WTC11 (cell line): ENCODE measurements at regions not wholly inside any gene's neighbourhood (a gene's known extent, or its start where the extent isn't known, plus 50 kb on each side); places are given as distances from the start of the nearest gene placed in this dataset.

Experiments used
- ATAC-seq: fragments of 200-7000 bp; cut with Tn5 transposase; 2 replicates; pipeline ENCODE4 v1.10.0; 2021; ENCODE audit warnings: mild to moderate bottlenecking, moderate library complexity
- CTCF ChIA-PET: fragments of 300-600 bp; sonication (Branson Sonifier 250); formaldehyde crosslinking; loops from one replicate; lab custom pipeline; 2021; ENCODE audit warnings: antibody characterized with exemption; lab: Charles Lee
- POLR2A ChIA-PET: fragments of 350-600 bp; sonication (Branson Sonifier 250); formaldehyde crosslinking; loops from one replicate; lab custom pipeline; 2021; ENCODE audit warnings: antibody characterized with exemption; lab: Charles Lee
- DNase-seq: peaks from one replicate; pipeline ENCODE4 v3.0.0; 2021; ENCODE audit warnings: low spot score
- H3K27ac Mint-ChIP-seq: 2 replicates; pipeline ENCODE4 v1.8.0; 2021; ENCODE audit warnings: mixed read lengths
- H3K27me3 Mint-ChIP-seq: 2 replicates; pipeline ENCODE4 v1.8.0; 2021; ENCODE audit warnings: low read depth, mild to moderate bottlenecking, moderate library complexity, mixed read lengths
- H3K36me3 Mint-ChIP-seq: 2 replicates; pipeline ENCODE4 v1.8.0; 2021; ENCODE audit warnings: mixed read lengths
- H3K4me1 Mint-ChIP-seq: 2 replicates; pipeline ENCODE4 v1.8.0; 2022; ENCODE audit warnings: mixed read lengths
- H3K4me3 Mint-ChIP-seq: 2 replicates; pipeline ENCODE4 v1.8.0; 2021; ENCODE audit warnings: mild to moderate bottlenecking, moderate library complexity, mixed read lengths
- H3K9me3 Mint-ChIP-seq: 2 replicates; pipeline ENCODE4 v1.8.0; 2021; ENCODE audit warnings: mixed read lengths
- CBFB ChIP-seq: sonication (generic); formaldehyde crosslinking; IDR thresholded peaks from 2 replicates; pipeline ENCODE4 v1.8.1; 2022; ENCODE audit warnings: mild to moderate bottlenecking, low read depth, missing genetic modification reagents
- CREM ChIP-seq: sonication (generic); formaldehyde crosslinking; IDR thresholded peaks from 2 replicates; pipeline ENCODE4 v1.8.1; 2022; ENCODE audit warnings: mild to moderate bottlenecking, missing genetic modification reagents, moderate library complexity
- ETV6 ChIP-seq: sonication (generic); formaldehyde crosslinking; IDR thresholded peaks from 2 replicates; pipeline ENCODE4 v1.8.1; 2022; ENCODE audit warnings: mild to moderate bottlenecking, missing genetic modification reagents
- FOXK1 ChIP-seq: sonication (generic); formaldehyde crosslinking; IDR thresholded peaks from 2 replicates; pipeline ENCODE4 v1.8.0; 2022; ENCODE audit warnings: mild to moderate bottlenecking, moderate library complexity, missing genetic modification reagents
- NFATC4 ChIP-seq: fragments of 250-450 bp; sonication (Bioruptor Pico); IDR thresholded peaks from 2 replicates; pipeline ENCODE4 v1.9.0; 2021; ENCODE audit warnings: mild to moderate bottlenecking
- NFE2L1 ChIP-seq: sonication (generic); formaldehyde crosslinking; IDR thresholded peaks from 2 replicates; pipeline ENCODE4 v1.8.1; 2023; ENCODE audit warnings: missing genetic modification reagents
- PRRX2 ChIP-seq: fragments of 250-450 bp; sonication (Bioruptor Pico); IDR thresholded peaks from 2 replicates; pipeline ENCODE4 v1.8.0; 2021; ENCODE audit warnings: mild to moderate bottlenecking
- RELA ChIP-seq: sonication (generic); formaldehyde crosslinking; IDR thresholded peaks from 2 replicates; pipeline ENCODE4 v1.8.1; 2022; ENCODE audit warnings: missing genetic modification reagents, mild to moderate bottlenecking, borderline replicate concordance
- SP1 ChIP-seq: sonication (generic); formaldehyde crosslinking; conservative IDR thresholded peaks from 2 replicates; pipeline ENCODE4 v1.8.1; 2022; ENCODE audit warnings: missing genetic modification reagents
- TCF7 ChIP-seq: sonication (generic); formaldehyde crosslinking; IDR thresholded peaks from 2 replicates; pipeline ENCODE4 v1.8.0; 2022; ENCODE audit warnings: mild to moderate bottlenecking, low read depth, missing genetic modification reagents, moderate library complexity
- ZNF423 ChIP-seq: fragments of 250-450 bp; sonication (Bioruptor Pico); IDR thresholded peaks from 2 replicates; pipeline ENCODE4 v2.1.2; 2022; ENCODE audit warnings: mild to moderate bottlenecking, moderate library complexity
- ZNF671 ChIP-seq: fragments of 250-450 bp; sonication (Bioruptor Pico); IDR thresholded peaks from 2 replicates; pipeline ENCODE4 v1.8.0; 2021; ENCODE audit warnings: mild to moderate bottlenecking
- TF ChIP-seq, protein P1 (sequence below): fragments of 250-450 bp; sonication (Bioruptor Pico); IDR thresholded peaks from 2 replicates; pipeline ENCODE4 v2.1.2; 2022; ENCODE audit warnings: mild to moderate bottlenecking, moderate library complexity
- TF ChIP-seq, protein P2 (sequence below): fragments of 250-450 bp; sonication (Bioruptor Pico); conservative IDR thresholded peaks from 2 replicates; pipeline ENCODE4 v1.9.0; 2021; ENCODE audit warnings: mild to moderate bottlenecking
- TF ChIP-seq, protein P3 (sequence below): sonication (generic); formaldehyde crosslinking; conservative IDR thresholded peaks from 2 replicates; pipeline ENCODE4 v1.8.1; 2023; ENCODE audit warnings: mild to moderate bottlenecking, low read depth, missing genetic modification reagents, moderate library complexity
- TF ChIP-seq, protein P4 (sequence below): sonication (generic); formaldehyde crosslinking; IDR thresholded peaks from 2 replicates; pipeline ENCODE4 v1.8.0; 2022; ENCODE audit warnings: mild to moderate bottlenecking, missing genetic modification reagents
- TF ChIP-seq, protein P5 (sequence below): fragments of 250-450 bp; sonication (Bioruptor Pico); IDR thresholded peaks from 2 replicates; pipeline ENCODE4 v1.8.0; 2021; ENCODE audit warnings: mild to moderate bottlenecking
- TF ChIP-seq, protein P6 (sequence below): sonication (generic); formaldehyde crosslinking; IDR thresholded peaks from 2 replicates; pipeline ENCODE4 v1.8.0; 2023; ENCODE audit warnings: missing genetic modification reagents, mild to moderate bottlenecking, borderline replicate concordance
- TF ChIP-seq, protein P7 (sequence below): sonication (generic); formaldehyde crosslinking; IDR thresholded peaks from 2 replicates; pipeline ENCODE4 v1.8.0; 2022; ENCODE audit warnings: mild to moderate bottlenecking, missing genetic modification reagents
- TF ChIP-seq, protein P8 (sequence below): fragments of 250-450 bp; sonication (Bioruptor Pico); IDR thresholded peaks from 2 replicates; pipeline ENCODE4 v1.9.0; 2021; ENCODE audit warnings: mild to moderate bottlenecking, borderline replicate concordance

DNA sequence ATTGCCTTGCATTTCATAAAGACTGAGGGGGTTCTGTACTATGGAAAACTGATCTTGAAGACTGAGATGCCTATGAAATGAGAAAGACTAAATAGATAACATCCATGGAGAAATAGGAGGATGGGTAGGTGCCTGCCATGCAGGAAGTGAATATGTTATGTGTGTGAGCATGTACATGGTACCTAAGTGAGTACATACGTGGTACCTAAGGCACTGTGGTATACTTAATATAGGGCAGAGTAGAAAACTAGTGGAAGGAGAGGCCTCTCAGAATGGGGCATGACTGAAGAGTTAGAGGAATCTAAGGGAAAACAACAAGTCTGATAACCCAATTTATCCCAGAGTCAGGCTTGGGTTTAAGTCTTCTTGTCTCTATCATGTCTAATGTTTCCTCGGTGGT is 161.8 kb upstream of the DCN start:
- no peak for ATAC-seq
- H3K36me3 Mint-ChIP-seq = no peaks in the 10 kb centered on the region
- no peak for DNase-seq
- POLR2A ChIA-PET = no interaction called here
- TF ChIP-seq, protein P1, sequence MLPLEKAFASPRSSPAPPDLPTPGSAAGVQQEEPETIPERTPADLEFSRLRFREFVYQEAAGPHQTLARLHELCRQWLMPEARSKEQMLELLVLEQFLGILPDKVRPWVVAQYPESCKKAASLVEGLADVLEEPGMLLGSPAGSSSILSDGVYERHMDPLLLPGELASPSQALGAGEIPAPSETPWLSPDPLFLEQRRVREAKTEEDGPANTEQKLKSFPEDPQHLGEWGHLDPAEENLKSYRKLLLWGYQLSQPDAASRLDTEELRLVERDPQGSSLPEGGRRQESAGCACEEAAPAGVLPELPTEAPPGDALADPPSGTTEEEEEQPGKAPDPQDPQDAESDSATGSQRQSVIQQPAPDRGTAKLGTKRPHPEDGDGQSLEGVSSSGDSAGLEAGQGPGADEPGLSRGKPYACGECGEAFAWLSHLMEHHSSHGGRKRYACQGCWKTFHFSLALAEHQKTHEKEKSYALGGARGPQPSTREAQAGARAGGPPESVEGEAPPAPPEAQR = no peak
- TF ChIP-seq NFE2L1 (CRISPR knock-in tag) (no peak), FOXK1 (CRISPR knock-in tag) (no peak), ETV6 (CRISPR knock-in tag) (no peak), PRRX2 (CRISPR knock-in tag) (no peak), SP1 (CRISPR knock-in tag) (no peak), ZNF671 (CRISPR knock-in tag) (no peak), CBFB (no peak), ZNF423 (CRISPR knock-in tag) (no peak), NFATC4 (CRISPR knock-in tag) (no peak), CREM (CRISPR knock-in tag) (no peak), RELA (CRISPR knock-in tag) (no peak), TCF7 (no peak)
- TF ChIP-seq, protein P2, sequence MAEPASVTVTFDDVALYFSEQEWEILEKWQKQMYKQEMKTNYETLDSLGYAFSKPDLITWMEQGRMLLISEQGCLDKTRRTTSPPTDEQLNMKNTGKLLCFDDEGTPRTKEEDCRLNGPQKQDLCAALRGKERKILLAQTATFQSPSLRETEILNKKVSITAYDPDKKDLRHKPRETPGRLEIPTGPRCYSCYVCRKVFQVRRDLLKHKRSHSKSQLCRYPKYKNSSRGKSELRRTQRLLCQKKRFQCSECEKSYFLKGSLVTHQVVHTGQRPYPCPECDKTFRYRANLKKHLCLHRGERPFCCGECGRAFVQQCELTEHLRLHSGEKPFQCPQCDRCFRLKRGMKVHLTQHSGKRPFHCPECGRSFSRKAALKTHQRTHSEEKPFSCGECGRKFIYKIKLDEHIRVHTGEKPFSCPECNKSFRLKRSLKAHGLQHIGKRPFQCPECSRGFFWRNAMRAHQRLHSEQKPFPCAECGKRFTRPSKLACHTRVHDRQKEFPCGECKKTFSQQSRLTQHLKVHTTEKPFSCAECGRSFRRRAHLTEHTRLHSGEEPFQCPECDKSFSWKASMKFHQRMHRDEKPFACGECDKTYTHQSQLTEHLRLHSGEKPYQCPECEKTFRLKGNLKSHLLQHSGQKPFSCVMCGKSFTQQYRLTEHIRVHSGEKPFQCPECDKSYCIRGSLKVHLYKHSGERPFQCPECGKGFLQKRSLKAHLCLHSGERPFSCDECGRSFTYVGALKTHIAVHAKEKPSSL = no peak
- TF ChIP-seq, protein P3, sequence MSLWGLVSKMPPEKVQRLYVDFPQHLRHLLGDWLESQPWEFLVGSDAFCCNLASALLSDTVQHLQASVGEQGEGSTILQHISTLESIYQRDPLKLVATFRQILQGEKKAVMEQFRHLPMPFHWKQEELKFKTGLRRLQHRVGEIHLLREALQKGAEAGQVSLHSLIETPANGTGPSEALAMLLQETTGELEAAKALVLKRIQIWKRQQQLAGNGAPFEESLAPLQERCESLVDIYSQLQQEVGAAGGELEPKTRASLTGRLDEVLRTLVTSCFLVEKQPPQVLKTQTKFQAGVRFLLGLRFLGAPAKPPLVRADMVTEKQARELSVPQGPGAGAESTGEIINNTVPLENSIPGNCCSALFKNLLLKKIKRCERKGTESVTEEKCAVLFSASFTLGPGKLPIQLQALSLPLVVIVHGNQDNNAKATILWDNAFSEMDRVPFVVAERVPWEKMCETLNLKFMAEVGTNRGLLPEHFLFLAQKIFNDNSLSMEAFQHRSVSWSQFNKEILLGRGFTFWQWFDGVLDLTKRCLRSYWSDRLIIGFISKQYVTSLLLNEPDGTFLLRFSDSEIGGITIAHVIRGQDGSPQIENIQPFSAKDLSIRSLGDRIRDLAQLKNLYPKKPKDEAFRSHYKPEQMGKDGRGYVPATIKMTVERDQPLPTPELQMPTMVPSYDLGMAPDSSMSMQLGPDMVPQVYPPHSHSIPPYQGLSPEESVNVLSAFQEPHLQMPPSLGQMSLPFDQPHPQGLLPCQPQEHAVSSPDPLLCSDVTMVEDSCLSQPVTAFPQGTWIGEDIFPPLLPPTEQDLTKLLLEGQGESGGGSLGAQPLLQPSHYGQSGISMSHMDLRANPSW = no peak
- TF ChIP-seq, protein P4, sequence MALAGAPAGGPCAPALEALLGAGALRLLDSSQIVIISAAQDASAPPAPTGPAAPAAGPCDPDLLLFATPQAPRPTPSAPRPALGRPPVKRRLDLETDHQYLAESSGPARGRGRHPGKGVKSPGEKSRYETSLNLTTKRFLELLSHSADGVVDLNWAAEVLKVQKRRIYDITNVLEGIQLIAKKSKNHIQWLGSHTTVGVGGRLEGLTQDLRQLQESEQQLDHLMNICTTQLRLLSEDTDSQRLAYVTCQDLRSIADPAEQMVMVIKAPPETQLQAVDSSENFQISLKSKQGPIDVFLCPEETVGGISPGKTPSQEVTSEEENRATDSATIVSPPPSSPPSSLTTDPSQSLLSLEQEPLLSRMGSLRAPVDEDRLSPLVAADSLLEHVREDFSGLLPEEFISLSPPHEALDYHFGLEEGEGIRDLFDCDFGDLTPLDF = no peak
- TF ChIP-seq, protein P5, sequence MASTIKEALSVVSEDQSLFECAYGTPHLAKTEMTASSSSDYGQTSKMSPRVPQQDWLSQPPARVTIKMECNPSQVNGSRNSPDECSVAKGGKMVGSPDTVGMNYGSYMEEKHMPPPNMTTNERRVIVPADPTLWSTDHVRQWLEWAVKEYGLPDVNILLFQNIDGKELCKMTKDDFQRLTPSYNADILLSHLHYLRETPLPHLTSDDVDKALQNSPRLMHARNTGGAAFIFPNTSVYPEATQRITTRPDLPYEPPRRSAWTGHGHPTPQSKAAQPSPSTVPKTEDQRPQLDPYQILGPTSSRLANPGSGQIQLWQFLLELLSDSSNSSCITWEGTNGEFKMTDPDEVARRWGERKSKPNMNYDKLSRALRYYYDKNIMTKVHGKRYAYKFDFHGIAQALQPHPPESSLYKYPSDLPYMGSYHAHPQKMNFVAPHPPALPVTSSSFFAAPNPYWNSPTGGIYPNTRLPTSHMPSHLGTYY (CRISPR knock-in tag) = no peak
- TF ChIP-seq, protein P6, sequence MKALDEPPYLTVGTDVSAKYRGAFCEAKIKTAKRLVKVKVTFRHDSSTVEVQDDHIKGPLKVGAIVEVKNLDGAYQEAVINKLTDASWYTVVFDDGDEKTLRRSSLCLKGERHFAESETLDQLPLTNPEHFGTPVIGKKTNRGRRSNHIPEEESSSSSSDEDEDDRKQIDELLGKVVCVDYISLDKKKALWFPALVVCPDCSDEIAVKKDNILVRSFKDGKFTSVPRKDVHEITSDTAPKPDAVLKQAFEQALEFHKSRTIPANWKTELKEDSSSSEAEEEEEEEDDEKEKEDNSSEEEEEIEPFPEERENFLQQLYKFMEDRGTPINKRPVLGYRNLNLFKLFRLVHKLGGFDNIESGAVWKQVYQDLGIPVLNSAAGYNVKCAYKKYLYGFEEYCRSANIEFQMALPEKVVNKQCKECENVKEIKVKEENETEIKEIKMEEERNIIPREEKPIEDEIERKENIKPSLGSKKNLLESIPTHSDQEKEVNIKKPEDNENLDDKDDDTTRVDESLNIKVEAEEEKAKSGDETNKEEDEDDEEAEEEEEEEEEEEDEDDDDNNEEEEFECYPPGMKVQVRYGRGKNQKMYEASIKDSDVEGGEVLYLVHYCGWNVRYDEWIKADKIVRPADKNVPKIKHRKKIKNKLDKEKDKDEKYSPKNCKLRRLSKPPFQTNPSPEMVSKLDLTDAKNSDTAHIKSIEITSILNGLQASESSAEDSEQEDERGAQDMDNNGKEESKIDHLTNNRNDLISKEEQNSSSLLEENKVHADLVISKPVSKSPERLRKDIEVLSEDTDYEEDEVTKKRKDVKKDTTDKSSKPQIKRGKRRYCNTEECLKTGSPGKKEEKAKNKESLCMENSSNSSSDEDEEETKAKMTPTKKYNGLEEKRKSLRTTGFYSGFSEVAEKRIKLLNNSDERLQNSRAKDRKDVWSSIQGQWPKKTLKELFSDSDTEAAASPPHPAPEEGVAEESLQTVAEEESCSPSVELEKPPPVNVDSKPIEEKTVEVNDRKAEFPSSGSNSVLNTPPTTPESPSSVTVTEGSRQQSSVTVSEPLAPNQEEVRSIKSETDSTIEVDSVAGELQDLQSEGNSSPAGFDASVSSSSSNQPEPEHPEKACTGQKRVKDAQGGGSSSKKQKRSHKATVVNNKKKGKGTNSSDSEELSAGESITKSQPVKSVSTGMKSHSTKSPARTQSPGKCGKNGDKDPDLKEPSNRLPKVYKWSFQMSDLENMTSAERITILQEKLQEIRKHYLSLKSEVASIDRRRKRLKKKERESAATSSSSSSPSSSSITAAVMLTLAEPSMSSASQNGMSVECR (CRISPR knock-in tag) = no peak
- TF ChIP-seq, protein P7, sequence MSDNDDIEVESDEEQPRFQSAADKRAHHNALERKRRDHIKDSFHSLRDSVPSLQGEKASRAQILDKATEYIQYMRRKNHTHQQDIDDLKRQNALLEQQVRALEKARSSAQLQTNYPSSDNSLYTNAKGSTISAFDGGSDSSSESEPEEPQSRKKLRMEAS (CRISPR knock-in tag) = no peak
- TF ChIP-seq, protein P8, sequence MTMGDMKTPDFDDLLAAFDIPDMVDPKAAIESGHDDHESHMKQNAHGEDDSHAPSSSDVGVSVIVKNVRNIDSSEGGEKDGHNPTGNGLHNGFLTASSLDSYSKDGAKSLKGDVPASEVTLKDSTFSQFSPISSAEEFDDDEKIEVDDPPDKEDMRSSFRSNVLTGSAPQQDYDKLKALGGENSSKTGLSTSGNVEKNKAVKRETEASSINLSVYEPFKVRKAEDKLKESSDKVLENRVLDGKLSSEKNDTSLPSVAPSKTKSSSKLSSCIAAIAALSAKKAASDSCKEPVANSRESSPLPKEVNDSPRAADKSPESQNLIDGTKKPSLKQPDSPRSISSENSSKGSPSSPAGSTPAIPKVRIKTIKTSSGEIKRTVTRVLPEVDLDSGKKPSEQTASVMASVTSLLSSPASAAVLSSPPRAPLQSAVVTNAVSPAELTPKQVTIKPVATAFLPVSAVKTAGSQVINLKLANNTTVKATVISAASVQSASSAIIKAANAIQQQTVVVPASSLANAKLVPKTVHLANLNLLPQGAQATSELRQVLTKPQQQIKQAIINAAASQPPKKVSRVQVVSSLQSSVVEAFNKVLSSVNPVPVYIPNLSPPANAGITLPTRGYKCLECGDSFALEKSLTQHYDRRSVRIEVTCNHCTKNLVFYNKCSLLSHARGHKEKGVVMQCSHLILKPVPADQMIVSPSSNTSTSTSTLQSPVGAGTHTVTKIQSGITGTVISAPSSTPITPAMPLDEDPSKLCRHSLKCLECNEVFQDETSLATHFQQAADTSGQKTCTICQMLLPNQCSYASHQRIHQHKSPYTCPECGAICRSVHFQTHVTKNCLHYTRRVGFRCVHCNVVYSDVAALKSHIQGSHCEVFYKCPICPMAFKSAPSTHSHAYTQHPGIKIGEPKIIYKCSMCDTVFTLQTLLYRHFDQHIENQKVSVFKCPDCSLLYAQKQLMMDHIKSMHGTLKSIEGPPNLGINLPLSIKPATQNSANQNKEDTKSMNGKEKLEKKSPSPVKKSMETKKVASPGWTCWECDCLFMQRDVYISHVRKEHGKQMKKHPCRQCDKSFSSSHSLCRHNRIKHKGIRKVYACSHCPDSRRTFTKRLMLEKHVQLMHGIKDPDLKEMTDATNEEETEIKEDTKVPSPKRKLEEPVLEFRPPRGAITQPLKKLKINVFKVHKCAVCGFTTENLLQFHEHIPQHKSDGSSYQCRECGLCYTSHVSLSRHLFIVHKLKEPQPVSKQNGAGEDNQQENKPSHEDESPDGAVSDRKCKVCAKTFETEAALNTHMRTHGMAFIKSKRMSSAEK (CRISPR knock-in tag) = no peak
- TF ChIP-seq, all 79 proteins: peak for 0
- H3K27ac Mint-ChIP-seq = no peak overlapping the region
- CTCF ChIA-PET = no interaction called here
- no peaks in the 10 kb centered on the region for H3K27me3 Mint-ChIP-seq
- H3K9me3 Mint-ChIP-seq = no peaks in the 10 kb centered on the region
- no peak overlapping the region for H3K4me3 Mint-ChIP-seq
- H3K4me1 Mint-ChIP-seq = no peaks in the 10 kb centered on the region
